Tibial artery (tissue), 4 donors: ENCODE measurements at regions not wholly inside any gene's neighbourhood (a gene's known extent, or its start where the extent isn't known, plus 50 kb on each side); places are given as distances from the start of the nearest gene placed in this dataset.

ENCODE experiments used
- DNase-seq, 2 donors: peaks; one replicate each; pipeline ENCODE4 v3.0.0-alpha.2; 2019
- H3K27ac ChIP-seq, 2 donors: fragments of 200-600 bp; sonication (generic) in 1 of 2; 1 replicate in 1 of 2; 2 replicates in 1 of 2; pipeline ENCODE4 v1.5.1; 2018 to 2019; ENCODE audit warnings: mild to moderate bottlenecking in 1 of 2
- H3K27me3 ChIP-seq, 2 donors: fragments of 200-600 bp; sonication (generic) in 1 of 2; one replicate each; pipeline versions ENCODE4 v1.5.1 to v1.6.0; 2016 to 2019
- H3K36me3 ChIP-seq, 3 donors: fragments of 200-600 bp; sonication (generic) in 2 of 3; one replicate each; pipeline ENCODE4 v1.5.1; 2016 to 2019; ENCODE audit warnings: mild to moderate bottlenecking in 2 of 3
- H3K4me1 ChIP-seq, 4 donors: fragments of 200-600 bp; sonication (generic) in 2 of 4; 1 replicate in 3 of 4; 2 replicates in 1 of 4; pipeline ENCODE4 v1.5.1; 2016 to 2019
- H3K4me3 ChIP-seq, 2 donors: fragments of 200-600 bp; sonication (generic) in 1 of 2; 1 replicate in 1 of 2; 2 replicates in 1 of 2; pipeline ENCODE4 v1.5.1; 2018 to 2019; ENCODE audit warnings: mild to moderate bottlenecking in 2 of 2
- H3K9me3 ChIP-seq, 3 donors: fragments of 200-600 bp; sonication (generic) in 1 of 3; one replicate each; pipeline ENCODE4 v1.5.1; 2016 to 2019
- intact Hi-C: fragments of 100-400 bp; cut with DNase I; formaldehyde crosslinking; loops from one replicate; pipeline ENCODE4 v1.15.0; 2023; ENCODE audit warnings: low total_unique reads
- TF ChIP-seq, protein P1 (sequence below), 2 experiments: fragments of 200-600 bp in 1 of 2; fragments of 450-650 bp in 1 of 2; IDR thresholded peaks; one replicate each; pipeline ENCODE4 v1.5.1; 2017 to 2019; ENCODE audit warnings: antibody characterized with exemption in 2 of 2, mild to moderate bottlenecking in 1 of 2, moderate library complexity in 1 of 2

DNA sequence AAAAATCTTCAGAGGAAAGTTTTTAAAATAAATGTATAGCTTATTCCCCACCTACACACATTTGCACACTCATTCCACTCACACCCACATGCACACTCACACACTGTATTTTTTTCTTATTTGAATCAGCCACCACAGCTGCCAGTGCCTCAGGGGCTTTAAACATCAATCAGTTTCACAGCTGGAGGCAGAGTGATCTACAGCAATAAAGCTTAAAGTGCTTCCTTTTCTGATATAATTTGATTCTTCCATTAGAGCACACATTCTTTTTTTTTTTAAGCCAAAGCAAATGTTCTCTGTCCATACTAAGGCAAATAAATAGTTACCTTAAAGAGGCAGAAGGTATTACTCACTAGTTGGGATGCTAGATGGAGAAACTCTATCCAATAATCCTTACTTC, 498.8 kb upstream of the POU3F2 start:
- Histone ChIP-seq H3K36me3 (no peaks in the 10 kb centered on the region), H3K4me3 (no peak overlapping the region), H3K27me3 (no peaks in the 10 kb centered on the region), H3K27ac (no peak overlapping the region), H3K9me3 (no peaks in the 10 kb centered on the region), H3K4me1 (no peaks in the 10 kb centered on the region)
- intact Hi-C loops = no loop called here
- DNase-seq = no peak
- TF ChIP-seq, protein P1, sequence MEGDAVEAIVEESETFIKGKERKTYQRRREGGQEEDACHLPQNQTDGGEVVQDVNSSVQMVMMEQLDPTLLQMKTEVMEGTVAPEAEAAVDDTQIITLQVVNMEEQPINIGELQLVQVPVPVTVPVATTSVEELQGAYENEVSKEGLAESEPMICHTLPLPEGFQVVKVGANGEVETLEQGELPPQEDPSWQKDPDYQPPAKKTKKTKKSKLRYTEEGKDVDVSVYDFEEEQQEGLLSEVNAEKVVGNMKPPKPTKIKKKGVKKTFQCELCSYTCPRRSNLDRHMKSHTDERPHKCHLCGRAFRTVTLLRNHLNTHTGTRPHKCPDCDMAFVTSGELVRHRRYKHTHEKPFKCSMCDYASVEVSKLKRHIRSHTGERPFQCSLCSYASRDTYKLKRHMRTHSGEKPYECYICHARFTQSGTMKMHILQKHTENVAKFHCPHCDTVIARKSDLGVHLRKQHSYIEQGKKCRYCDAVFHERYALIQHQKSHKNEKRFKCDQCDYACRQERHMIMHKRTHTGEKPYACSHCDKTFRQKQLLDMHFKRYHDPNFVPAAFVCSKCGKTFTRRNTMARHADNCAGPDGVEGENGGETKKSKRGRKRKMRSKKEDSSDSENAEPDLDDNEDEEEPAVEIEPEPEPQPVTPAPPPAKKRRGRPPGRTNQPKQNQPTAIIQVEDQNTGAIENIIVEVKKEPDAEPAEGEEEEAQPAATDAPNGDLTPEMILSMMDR (IDR thresholded peaks at IDR 0.05) = no peak

DNA sequence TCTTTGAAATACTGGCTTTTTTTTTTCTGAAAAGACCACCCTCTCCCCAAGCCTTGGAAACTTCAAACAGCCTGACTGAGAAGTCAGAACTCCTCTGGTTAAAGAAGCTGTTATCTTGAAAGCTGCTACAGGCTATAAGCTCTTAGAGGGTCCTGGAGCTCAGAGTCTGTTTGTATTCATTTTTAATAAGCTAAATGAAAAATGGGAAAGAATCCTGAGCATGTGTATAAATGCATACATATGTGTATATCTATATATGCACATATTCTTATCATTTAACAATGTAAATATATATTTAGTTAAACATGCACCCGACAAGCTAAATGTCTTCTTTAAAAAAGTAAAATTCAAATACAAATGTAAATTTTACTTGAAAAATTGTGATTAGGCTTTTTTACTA, 494.9 kb upstream of the POU3F2 start:
- TF ChIP-seq, protein P1 (IDR thresholded peaks at IDR 0.05) = no peak
- Histone ChIP-seq H3K27me3 (no peaks in the 10 kb centered on the region), H3K27ac (no peak overlapping the region), H3K9me3 (no peaks in the 10 kb centered on the region), H3K36me3 (no peaks in the 10 kb centered on the region), H3K4me1 (no peaks in the 10 kb centered on the region), H3K4me3 (no peak overlapping the region)
- intact Hi-C loops = no loop called here
- DNase-seq = no peak

DNA sequence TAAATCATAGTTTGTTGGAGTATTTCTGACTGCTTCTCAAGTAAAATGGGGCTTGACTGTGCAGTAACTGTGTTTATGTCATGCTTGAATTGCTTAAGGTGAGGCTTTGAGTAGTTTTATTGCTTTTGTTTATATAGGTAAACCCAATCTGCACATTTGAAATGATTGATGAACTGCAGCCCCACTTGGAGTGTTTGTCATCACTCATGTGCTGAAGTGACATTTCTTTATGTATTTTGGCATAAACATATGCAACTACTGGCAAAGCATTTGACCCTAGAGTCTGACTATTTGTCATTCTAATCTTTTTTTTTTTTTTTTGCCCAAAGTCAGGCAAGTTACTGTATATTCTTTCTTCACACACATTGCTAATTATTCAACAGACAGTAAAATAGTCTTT, 491.4 kb upstream of the POU3F2 start:
- TF ChIP-seq, protein P1 (IDR thresholded peaks at IDR 0.05) = no peak
- Histone ChIP-seq H3K27ac (no peak overlapping the region), H3K9me3 (no peaks in the 10 kb centered on the region), H3K36me3 (no peaks in the 10 kb centered on the region), H3K4me1 (no peaks in the 10 kb centered on the region), H3K27me3 (no peaks in the 10 kb centered on the region), H3K4me3 (no peak overlapping the region)
- no peak for DNase-seq
- intact Hi-C loops = no loop called here

GRCh38 chr6:98343797-98344196, 490.6 kb upstream of the POU3F2 start:
- Histone ChIP-seq H3K9me3 (no peaks in the 10 kb centered on the region), H3K36me3 (no peaks in the 10 kb centered on the region), H3K27me3 (no peaks in the 10 kb centered on the region), H3K27ac (no peak overlapping the region), H3K4me1 (no peaks in the 10 kb centered on the region), H3K4me3 (no peak overlapping the region)
- intact Hi-C loops = no loop called here
- no peak for DNase-seq
- TF ChIP-seq, protein P1 (IDR thresholded peaks at IDR 0.05) = no peak

GRCh38 chr6:98352348-98352747, 482.0 kb upstream of the POU3F2 start:
- intact Hi-C loops = no loop called here
- DNase-seq = no peak
- H3K36me3 ChIP-seq = no peaks in the 10 kb centered on the region
- no peaks in the 10 kb centered on the region for H3K9me3 ChIP-seq
- TF ChIP-seq, protein P1 (IDR thresholded peaks at IDR 0.05) = no peak
- no peak overlapping the region for H3K4me3 ChIP-seq
- H3K4me1 ChIP-seq = no peaks in the 10 kb centered on the region
- no peaks in the 10 kb centered on the region for H3K27me3 ChIP-seq
- H3K27ac ChIP-seq = no peak overlapping the region

DNA sequence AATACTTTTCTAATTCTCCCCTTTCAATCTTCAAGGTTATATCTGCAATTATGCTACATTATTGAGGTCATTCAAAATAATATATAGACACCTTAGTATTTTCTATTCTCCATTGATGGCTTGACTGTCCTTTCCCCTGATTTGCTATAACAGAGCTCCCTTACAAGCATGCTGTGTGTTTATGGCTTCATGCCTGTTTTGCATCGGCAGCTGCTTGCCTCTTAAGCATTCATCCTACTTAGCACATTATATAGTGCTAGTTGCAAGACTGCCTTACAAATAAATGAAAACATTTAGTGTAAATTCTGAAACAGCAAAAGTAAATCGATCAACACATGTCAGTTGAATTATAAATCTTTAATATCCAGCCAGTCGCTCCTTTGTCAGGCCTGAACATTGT, 476.2 kb upstream of the POU3F2 start:
- DNase-seq = no peak
- Histone ChIP-seq H3K9me3 (no peaks in the 10 kb centered on the region), H3K4me1 (no peaks in the 10 kb centered on the region), H3K27me3 (no peaks in the 10 kb centered on the region), H3K36me3 (no peaks in the 10 kb centered on the region), H3K4me3 (no peak overlapping the region), H3K27ac (no peak overlapping the region)
- TF ChIP-seq, protein P1 (IDR thresholded peaks at IDR 0.05) = no peak
- intact Hi-C loops = no loop called here
